GM12873 (cell line): ENCODE measurements at regions not wholly inside any gene's neighbourhood (a gene's known extent, or its start where the extent isn't known, plus 50 kb on each side); places are given as distances from the start of the nearest gene placed in this dataset.

Source experiments
- TF ChIP-seq, protein P1 (sequence below): IDR thresholded peaks from 2 replicates; pipeline ENCODE4 v1.5.1; 2012; ENCODE audit warnings: low read depth, mild to moderate bottlenecking, moderate library complexity, low read length, control low read depth; ENCODE audit not compliant: insufficient read depth; ENCODE audit errors: missing control alignments

DNA sequence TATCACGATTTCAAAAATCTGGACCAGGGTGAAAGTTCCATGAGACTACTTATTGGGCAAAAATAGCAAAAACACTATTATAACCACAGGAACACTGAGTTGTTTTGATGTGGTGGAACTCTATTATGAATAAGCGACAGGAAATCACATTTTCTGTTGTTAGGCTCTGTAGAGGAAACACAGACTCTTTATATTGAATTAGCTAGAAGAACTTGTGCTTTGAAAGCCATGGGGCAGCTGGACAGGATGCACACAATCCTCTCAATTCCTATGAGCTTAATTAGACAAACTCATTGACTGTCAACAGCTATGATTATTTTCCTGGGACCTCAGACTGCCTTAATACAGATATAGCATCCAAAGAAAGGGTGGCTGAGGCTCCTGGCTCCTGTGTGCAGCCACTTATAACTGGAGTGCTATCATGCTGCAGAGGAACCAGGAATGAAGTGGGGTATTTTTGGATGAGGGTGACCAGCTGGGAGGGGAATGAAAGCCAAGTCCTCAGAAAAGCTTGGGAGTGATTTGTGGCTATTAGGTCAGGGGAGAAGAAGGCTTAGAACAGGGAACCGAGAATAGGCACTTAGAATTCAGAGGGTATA is 657.3 kb downstream of the TYW1 start:
- TF ChIP-seq, protein P1, sequence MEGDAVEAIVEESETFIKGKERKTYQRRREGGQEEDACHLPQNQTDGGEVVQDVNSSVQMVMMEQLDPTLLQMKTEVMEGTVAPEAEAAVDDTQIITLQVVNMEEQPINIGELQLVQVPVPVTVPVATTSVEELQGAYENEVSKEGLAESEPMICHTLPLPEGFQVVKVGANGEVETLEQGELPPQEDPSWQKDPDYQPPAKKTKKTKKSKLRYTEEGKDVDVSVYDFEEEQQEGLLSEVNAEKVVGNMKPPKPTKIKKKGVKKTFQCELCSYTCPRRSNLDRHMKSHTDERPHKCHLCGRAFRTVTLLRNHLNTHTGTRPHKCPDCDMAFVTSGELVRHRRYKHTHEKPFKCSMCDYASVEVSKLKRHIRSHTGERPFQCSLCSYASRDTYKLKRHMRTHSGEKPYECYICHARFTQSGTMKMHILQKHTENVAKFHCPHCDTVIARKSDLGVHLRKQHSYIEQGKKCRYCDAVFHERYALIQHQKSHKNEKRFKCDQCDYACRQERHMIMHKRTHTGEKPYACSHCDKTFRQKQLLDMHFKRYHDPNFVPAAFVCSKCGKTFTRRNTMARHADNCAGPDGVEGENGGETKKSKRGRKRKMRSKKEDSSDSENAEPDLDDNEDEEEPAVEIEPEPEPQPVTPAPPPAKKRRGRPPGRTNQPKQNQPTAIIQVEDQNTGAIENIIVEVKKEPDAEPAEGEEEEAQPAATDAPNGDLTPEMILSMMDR = no peak

DNA sequence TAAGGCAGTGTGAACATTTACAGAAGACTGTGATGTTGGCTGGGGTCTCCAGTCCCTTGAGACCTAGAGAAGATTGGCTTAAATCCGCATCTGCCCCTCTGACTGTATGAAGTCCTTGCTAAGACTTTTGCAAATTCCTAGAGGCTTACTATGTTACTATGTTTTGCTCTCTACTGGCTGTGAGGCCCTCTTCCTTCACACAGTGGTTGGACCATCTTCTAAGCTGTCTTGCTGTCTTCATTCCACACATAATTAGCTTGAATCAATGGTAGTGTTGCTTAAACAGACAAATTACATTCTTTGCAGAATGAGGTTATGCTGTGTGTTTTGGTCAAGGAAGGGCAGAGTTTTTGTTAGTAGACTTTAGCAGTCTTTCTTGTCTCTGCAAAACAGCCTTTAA is 658.0 kb downstream of the TYW1 start:
- TF ChIP-seq, protein P1 = no peak

DNA sequence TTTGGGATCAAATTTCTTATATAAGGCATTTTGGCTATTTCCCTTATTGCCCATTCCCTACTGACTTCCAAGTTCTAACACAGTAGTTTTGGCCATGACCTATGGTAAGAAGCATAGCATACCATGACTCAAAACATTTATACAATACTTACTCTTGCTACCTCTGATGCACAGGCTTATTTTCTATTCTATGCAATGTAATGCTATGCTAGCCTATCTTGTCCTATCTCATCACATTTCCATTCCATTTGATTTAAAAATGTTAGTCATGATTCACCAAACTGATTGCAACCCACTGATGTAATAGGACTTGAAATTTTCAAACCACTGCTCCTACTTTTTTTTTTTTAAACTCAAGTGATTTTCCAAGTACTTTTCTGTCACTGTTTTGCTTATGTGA is 658.5 kb downstream of the TYW1 start:
- TF ChIP-seq, protein P1 = no peak

DNA sequence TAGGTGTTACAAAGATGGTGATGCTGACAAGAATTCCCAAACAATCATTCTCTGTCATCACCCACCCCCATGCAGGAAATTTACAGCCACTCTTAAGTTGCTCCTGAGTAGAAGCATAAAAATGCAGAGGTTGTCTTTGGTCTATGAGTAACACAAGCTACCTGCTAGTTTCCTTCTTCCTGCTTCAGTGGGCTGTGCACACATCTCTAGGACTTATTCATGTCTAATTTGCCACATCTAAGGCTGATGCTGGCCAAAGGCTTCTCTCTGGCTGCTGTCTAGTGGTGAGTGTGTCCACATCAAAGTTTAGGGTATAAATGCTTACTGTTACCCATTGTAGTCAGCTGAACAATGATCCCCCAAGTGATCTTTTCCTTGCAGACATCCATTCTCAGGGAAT is 662.5 kb downstream of the TYW1 start:
- TF ChIP-seq, protein P1 = no peak

DNA sequence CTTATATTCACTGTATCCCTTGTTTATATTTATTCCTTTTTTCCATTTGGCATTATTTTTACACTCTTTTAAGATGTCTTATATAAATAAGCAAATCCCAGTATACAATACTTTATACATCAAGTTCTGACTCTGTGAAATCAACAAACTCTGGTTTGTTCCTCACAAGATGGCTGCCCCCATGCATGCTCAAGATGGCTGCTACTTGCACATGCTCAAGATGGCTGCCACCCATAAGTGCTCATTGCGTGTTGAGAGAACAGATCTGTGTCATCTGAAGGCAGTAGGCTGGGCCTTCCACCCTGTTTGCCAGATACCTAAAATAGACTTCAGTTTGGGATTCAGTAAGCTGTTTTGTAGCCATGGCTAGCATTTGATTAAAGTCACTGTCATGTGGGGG is 666.2 kb downstream of the TYW1 start:
- TF ChIP-seq, protein P1 = no peak

DNA sequence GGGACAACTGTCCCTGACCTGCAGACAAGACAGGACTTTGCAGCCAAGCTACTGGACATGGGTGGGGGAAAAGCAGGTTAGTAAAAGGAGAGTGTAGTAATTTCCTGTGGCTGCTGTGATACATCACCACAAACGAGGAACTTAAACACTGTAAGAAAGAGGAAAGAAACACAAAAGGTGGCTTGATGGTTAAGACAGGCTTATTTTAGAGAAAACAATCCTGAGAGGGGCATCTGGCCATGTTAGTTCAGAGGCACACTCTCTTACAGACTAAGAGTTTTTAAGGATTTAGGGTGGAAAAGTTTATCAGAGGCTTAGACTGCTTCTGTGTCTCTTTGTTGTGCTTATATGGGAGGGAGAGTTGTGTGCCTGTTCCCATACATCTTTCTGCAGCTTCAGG is 667.0 kb downstream of the TYW1 start:
- TF ChIP-seq, protein P1 = no peak

DNA sequence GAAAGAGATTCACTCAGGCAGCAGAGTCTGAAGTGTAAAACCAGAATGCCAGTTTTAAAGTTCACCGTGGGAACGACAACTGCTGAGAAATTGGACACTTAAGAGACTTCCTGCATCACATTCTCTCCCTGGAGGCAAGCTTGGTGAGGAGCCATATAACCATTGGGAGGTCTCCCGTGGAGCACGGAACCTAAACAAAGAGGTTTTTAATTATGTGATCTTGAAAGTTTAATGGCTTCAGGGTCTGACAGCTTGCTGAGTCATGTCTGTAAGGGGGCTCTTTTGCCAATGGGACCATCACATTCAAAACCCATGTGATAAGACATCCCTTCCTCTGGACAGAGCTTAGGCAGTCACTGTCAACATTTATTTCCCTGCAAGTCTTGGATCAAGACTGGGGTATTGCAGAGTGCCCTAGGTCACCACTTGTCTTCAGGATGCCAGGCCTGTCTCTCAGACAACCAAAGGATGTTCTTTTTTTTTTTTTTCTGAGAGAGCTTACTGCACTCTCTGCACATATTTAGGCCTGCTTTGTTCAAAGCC is 674.4 kb downstream of the TYW1 start:
- TF ChIP-seq, protein P1 = no peak

DNA sequence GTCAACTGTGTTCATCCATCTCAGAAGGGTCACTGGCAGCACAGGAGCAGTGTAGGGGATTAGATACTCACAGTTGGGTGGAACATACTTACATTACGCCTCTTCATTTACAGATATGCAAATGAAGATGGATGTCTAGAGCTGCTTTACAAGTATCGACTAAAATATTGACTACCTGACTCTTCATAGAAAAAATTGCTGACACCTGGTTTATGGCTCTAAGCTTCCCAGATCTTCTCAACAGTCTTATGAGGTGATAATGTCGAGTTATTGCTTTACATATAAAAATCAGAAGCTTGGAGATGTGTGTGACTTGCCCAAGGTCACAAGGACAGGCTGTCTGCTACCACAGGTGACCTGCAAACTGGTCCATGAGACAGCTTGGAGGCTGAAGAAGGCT is 677.2 kb downstream of the TYW1 start:
- TF ChIP-seq, protein P1 = no peak
